Panc1 (cell line): ENCODE measurements at regions not wholly inside any gene's neighbourhood (a gene's known extent, or its start where the extent isn't known, plus 50 kb on each side); places are given as distances from the start of the nearest gene placed in this dataset.

Source experiments
- POLR2AphosphoS5 ChIP-seq: IDR thresholded peaks from 2 replicates; pipeline ENCODE4 v1.6.1; 2012; ENCODE audit warnings: mild to moderate bottlenecking, low read depth, low read length, moderate library complexity
- TCF7L2 ChIP-seq: IDR thresholded peaks from 2 replicates; pipeline ENCODE4 v1.6.1; 2011; ENCODE audit warnings: mild to moderate bottlenecking, low read depth, low read length, inconsistent platforms
- TF ChIP-seq, protein P1 (sequence below): fragments of 450-650 bp; IDR thresholded peaks from 2 replicates; pipeline ENCODE4 v1.5.1; 2017; ENCODE audit warnings: mild to moderate bottlenecking
- TF ChIP-seq, protein P2 (sequence below), 2 experiments: IDR thresholded peaks; 2 replicates each; pipeline ENCODE4 v1.6.1; 2011 to 2012; ENCODE audit warnings: low read depth in 2 of 2, control low read depth in 1 of 2, low read length in 1 of 2, mild to moderate bottlenecking in 1 of 2, moderate library complexity in 1 of 2; ENCODE audit not compliant: insufficient read depth in 1 of 2

GRCh38 chr2:196293751-196294515 is 122.6 kb upstream of the STK17B start:
- TF ChIP-seq, protein P1, sequence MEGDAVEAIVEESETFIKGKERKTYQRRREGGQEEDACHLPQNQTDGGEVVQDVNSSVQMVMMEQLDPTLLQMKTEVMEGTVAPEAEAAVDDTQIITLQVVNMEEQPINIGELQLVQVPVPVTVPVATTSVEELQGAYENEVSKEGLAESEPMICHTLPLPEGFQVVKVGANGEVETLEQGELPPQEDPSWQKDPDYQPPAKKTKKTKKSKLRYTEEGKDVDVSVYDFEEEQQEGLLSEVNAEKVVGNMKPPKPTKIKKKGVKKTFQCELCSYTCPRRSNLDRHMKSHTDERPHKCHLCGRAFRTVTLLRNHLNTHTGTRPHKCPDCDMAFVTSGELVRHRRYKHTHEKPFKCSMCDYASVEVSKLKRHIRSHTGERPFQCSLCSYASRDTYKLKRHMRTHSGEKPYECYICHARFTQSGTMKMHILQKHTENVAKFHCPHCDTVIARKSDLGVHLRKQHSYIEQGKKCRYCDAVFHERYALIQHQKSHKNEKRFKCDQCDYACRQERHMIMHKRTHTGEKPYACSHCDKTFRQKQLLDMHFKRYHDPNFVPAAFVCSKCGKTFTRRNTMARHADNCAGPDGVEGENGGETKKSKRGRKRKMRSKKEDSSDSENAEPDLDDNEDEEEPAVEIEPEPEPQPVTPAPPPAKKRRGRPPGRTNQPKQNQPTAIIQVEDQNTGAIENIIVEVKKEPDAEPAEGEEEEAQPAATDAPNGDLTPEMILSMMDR, result no peak
- TF ChIP-seq TCF7L2, result no peak
- TF ChIP-seq POLR2AphosphoS5, result no peak
- TF ChIP-seq, protein P2, sequence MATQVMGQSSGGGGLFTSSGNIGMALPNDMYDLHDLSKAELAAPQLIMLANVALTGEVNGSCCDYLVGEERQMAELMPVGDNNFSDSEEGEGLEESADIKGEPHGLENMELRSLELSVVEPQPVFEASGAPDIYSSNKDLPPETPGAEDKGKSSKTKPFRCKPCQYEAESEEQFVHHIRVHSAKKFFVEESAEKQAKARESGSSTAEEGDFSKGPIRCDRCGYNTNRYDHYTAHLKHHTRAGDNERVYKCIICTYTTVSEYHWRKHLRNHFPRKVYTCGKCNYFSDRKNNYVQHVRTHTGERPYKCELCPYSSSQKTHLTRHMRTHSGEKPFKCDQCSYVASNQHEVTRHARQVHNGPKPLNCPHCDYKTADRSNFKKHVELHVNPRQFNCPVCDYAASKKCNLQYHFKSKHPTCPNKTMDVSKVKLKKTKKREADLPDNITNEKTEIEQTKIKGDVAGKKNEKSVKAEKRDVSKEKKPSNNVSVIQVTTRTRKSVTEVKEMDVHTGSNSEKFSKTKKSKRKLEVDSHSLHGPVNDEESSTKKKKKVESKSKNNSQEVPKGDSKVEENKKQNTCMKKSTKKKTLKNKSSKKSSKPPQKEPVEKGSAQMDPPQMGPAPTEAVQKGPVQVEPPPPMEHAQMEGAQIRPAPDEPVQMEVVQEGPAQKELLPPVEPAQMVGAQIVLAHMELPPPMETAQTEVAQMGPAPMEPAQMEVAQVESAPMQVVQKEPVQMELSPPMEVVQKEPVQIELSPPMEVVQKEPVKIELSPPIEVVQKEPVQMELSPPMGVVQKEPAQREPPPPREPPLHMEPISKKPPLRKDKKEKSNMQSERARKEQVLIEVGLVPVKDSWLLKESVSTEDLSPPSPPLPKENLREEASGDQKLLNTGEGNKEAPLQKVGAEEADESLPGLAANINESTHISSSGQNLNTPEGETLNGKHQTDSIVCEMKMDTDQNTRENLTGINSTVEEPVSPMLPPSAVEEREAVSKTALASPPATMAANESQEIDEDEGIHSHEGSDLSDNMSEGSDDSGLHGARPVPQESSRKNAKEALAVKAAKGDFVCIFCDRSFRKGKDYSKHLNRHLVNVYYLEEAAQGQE (IDR thresholded peaks at IDR 0.05; ENCODE audit: insufficient read depth in 1 of 2, low read depth in 2 of 2, low read length in 1 of 2), result no peak
